OCI-LY7 (cell line): ENCODE measurements at regions not wholly inside any gene's neighbourhood (a gene's known extent, or its start where the extent isn't known, plus 50 kb on each side); places are given as distances from the start of the nearest gene placed in this dataset.

Experiments
- BruUV-seq: library from RNA; stranded (reverse); fragments of 400-500 nt; replicated peaks from 2 replicates; lab custom pipeline; 2021; lab: Mats Ljungman, UMichigan
- CTCF ChIA-PET: fragments of 300-600 bp; sonication (Branson Sonifier 250); formaldehyde crosslinking; loops from one replicate; lab custom pipeline; 2022; ENCODE audit warnings: antibody characterized with exemption; ENCODE audit not compliant: unreplicated experiment; lab: Charles Lee
- POLR2A ChIA-PET: fragments of 300-600 bp; sonication (Branson Sonifier 250); formaldehyde crosslinking; loops from one replicate; lab custom pipeline; 2022; ENCODE audit warnings: antibody characterized with exemption; lab: Charles Lee
- DNase-seq: peaks from one replicate; pipeline ENCODE4 v3.0.0-alpha.2; 2015; ENCODE audit warnings: low spot score
- H2AFZ ChIP-seq: fragments of 200-600 bp; sonication (generic), shearing (Covaris generic); 2 replicates; pipeline ENCODE4 v1.6.1; 2014; ENCODE audit warnings: mild to moderate bottlenecking, antibody characterized with exemption, low read length, moderate library complexity
- H3K27ac ChIP-seq: fragments of 200-600 bp; sonication (generic); 2 replicates; pipeline ENCODE4 v1.5.1; 2014; ENCODE audit warnings: mixed run types, low read depth, mild to moderate bottlenecking, moderate library complexity, low read length, inconsistent platforms; ENCODE audit not compliant: poor library complexity, severe bottlenecking
- H3K36me3 ChIP-seq: fragments of 200-600 bp; sonication (generic); 2 replicates; pipeline ENCODE4 v1.6.1; 2014; ENCODE audit warnings: mild to moderate bottlenecking, antibody characterized with exemption, low read length, moderate library complexity, mixed read lengths; ENCODE audit not compliant: insufficient read depth
- H3K4me1 ChIP-seq: fragments of 200-600 bp; sonication (generic); 2 replicates; pipeline ENCODE4 v1.5.1; 2014; ENCODE audit warnings: mild to moderate bottlenecking, low read length; ENCODE audit not compliant: insufficient read depth, poor library complexity, severe bottlenecking
- H3K4me2 ChIP-seq: fragments of 200-600 bp; sonication (generic); 2 replicates; pipeline ENCODE4 v1.6.1; 2014; ENCODE audit warnings: mild to moderate bottlenecking, low read length
- H3K4me3 ChIP-seq: fragments of 200-600 bp; sonication (generic); 2 replicates; pipeline ENCODE4 v1.5.1; 2014; ENCODE audit warnings: mild to moderate bottlenecking, low read depth, low read length; ENCODE audit not compliant: poor library complexity, severe bottlenecking
- H3K79me2 ChIP-seq: fragments of 200-600 bp; sonication (generic); 2 replicates; pipeline ENCODE4 v1.6.1; 2016; ENCODE audit warnings: low read depth, mild to moderate bottlenecking, low read length, moderate library complexity, mixed read lengths; ENCODE audit not compliant: insufficient read depth
- H3K9me2 ChIP-seq: fragments of 200-600 bp; sonication (generic); 2 replicates; pipeline ENCODE4 v1.6.1; 2016; ENCODE audit warnings: mild to moderate bottlenecking, low read length, mixed read lengths; ENCODE audit not compliant: insufficient read depth
- H3K9me3 ChIP-seq: fragments of 200-600 bp; sonication (generic); 2 replicates; pipeline ENCODE4 v1.6.1; 2014; ENCODE audit warnings: mild to moderate bottlenecking, mixed run types, low read length, mixed read lengths
- H4K20me1 ChIP-seq: fragments of 200-600 bp; sonication (generic); 2 replicates; pipeline ENCODE4 v1.6.1; 2014; ENCODE audit warnings: mild to moderate bottlenecking, antibody characterized with exemption, low read length, moderate library complexity, mixed read lengths; ENCODE audit not compliant: insufficient read depth
- EZH2phosphoT487 ChIP-seq: fragments of 200-600 bp; sonication (generic); IDR thresholded peaks from 2 replicates; pipeline ENCODE4 v1.6.1; 2018; ENCODE audit warnings: low read depth, borderline replicate concordance, mild to moderate bottlenecking, mixed run types, antibody characterized with exemption, low read length, moderate library complexity, mixed read lengths
- intact Hi-C: fragments of 100-400 bp; cut with micrococcal nuclease; formaldehyde crosslinking; loops from one replicate; pipeline ENCODE4 v1.10.0; 2022; ENCODE audit not compliant: unreplicated experiment
- TF ChIP-seq, protein P1 (sequence below): fragments of 200-600 bp; sonication (generic); conservative IDR thresholded peaks from 2 replicates; pipeline ENCODE4 v1.5.1; 2014; ENCODE audit warnings: mild to moderate bottlenecking, antibody characterized with exemption, low read length, moderate library complexity, mixed read lengths

DNA sequence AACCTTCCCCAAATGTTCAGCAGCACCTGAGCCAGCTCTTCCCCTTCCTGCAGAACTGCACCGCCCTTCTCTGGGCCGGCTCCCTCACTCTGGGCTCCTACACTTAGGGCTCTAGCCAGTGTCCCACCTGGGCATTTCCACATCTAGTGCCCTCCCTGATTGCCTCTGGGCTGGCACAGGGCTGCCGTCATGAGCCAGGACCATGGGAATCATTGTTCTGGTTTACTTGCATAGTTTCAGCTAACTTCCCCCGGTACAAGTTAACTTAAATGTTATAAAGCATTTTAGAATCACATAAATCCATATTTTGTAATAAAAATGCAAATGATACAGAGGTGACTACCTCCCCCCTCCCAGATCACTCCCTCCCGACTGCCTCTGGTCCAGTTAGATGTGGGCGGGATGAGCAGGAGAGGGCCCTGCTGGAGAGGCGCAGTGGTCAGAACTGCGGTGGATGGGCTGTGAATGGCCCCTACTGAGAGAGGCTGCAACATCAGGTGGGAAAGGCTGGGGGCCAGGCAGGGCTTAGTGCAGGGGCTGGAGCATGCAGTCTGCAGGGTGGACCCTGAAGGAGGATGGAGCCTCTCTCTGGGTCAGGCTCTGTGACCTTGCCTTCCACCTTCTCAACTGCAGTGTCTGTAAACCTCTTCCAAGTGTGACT lies 371.4 kb upstream of the C1orf174 start:
- no TSS peak for BruUV-seq
- POLR2A ChIA-PET: no interaction called here
- DNase-seq: no peak

DNA sequence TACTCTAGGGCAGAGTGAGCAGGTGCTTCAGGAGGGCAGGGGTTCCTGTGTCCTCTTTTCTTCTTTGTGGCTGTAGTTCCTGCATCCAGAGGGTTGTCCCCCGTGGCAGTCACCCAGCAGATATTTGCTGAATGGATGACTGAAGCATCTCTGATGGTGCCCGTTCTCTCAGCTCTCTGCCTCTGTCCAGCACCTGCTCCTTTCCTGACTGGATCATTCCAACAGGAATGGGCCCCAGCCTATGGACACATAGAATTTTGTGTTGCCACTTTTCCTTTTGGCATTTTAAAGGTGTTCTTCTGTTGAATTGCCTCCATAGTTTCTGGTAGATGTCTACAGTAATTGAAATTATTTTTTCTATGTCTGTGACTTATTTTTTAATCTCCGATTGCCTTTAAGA lies 372.5 kb upstream of the C1orf174 start:
- Histone ChIP-seq H3K27ac (no peak overlapping the region), H3K4me3 (no peak overlapping the region), H3K79me2 (no peaks in the 10 kb centered on the region), H2AFZ (no peak overlapping the region), H3K4me2 (no peak overlapping the region), H3K9me2 (no peaks in the 10 kb centered on the region), H3K36me3 (no peaks in the 10 kb centered on the region), H3K9me3 (no peaks in the 10 kb centered on the region), H4K20me1 (no peaks in the 10 kb centered on the region), H3K4me1 (peaks cover 8% of the 10 kb centered on the region)
- POLR2A ChIA-PET: no interaction called here
- intact Hi-C loops: no loop called here
- no TSS peak for BruUV-seq
- CTCF ChIA-PET: no interaction called here
- TF ChIP-seq, protein P1, sequence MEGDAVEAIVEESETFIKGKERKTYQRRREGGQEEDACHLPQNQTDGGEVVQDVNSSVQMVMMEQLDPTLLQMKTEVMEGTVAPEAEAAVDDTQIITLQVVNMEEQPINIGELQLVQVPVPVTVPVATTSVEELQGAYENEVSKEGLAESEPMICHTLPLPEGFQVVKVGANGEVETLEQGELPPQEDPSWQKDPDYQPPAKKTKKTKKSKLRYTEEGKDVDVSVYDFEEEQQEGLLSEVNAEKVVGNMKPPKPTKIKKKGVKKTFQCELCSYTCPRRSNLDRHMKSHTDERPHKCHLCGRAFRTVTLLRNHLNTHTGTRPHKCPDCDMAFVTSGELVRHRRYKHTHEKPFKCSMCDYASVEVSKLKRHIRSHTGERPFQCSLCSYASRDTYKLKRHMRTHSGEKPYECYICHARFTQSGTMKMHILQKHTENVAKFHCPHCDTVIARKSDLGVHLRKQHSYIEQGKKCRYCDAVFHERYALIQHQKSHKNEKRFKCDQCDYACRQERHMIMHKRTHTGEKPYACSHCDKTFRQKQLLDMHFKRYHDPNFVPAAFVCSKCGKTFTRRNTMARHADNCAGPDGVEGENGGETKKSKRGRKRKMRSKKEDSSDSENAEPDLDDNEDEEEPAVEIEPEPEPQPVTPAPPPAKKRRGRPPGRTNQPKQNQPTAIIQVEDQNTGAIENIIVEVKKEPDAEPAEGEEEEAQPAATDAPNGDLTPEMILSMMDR: no peak
- no peak for TF ChIP-seq EZH2phosphoT487
- DNase-seq: no peak

More for the DNA sequence above, 371.4 kb upstream of the C1orf174 start:
- H3K4me1 ChIP-seq: peaks cover 19% of the 10 kb centered on the region
- intact Hi-C loops: no loop called here
- H3K27ac ChIP-seq: no peak overlapping the region
- H3K79me2 ChIP-seq: no peaks in the 10 kb centered on the region
- no peak overlapping the region for H3K4me2 ChIP-seq
- H3K9me2 ChIP-seq: no peaks in the 10 kb centered on the region
- CTCF ChIA-PET: no interaction called here
- H3K9me3 ChIP-seq: no peaks in the 10 kb centered on the region
- H2AFZ ChIP-seq: no peak overlapping the region
- no peak overlapping the region for H3K4me3 ChIP-seq
- H4K20me1 ChIP-seq: no peaks in the 10 kb centered on the region
- no peaks in the 10 kb centered on the region for H3K36me3 ChIP-seq
- TF ChIP-seq EZH2phosphoT487: no peak
- TF ChIP-seq, protein P1: no peak

DNA sequence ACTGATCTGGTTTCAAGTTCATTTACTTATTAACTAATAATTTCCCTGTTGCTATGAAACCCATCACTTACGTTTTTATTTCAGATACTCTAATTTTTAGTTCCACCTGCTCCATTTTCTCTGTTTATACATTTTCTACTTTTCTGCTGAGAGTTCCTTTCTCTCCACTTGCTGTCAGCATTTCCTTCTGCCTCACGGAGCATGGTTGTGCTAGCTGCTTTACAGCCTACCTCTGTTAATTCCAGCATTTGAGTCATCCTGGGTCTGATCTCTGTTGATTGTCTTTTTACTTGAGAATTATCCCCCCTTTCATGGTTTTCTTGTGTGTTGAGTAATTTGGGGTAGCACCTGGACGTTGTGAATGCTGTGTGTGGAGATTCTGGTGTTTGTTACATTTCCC lies 373.2 kb upstream of the C1orf174 start:
- POLR2A ChIA-PET: no interaction called here
- CTCF ChIA-PET: no interaction called here
- TF ChIP-seq, protein P1: no peak
- no peak for TF ChIP-seq EZH2phosphoT487

More for the DNA sequence above, 373.2 kb upstream of the C1orf174 start:
- no peaks in the 10 kb centered on the region for H3K9me3 ChIP-seq
- H3K9me2 ChIP-seq: no peaks in the 10 kb centered on the region
- no peak overlapping the region for H3K4me3 ChIP-seq
- no TSS peak for BruUV-seq
- no peaks in the 10 kb centered on the region for H3K79me2 ChIP-seq
- H3K36me3 ChIP-seq: no peaks in the 10 kb centered on the region
- peaks cover 2% of the 10 kb centered on the region for H3K4me1 ChIP-seq
- no peak overlapping the region for H3K4me2 ChIP-seq
- intact Hi-C loops: no loop called here
- no peak for DNase-seq
- H4K20me1 ChIP-seq: no peaks in the 10 kb centered on the region
- no peak overlapping the region for H3K27ac ChIP-seq
- H2AFZ ChIP-seq: no peak overlapping the region
